ENCODE measurements at regions not wholly inside any gene's neighbourhood (a gene's known extent, or its start where the extent isn't known, plus 50 kb on each side); places are given as distances from the start of the nearest gene placed in this dataset.

GRCh38 chr20:52837378-52837777 is 134.8 kb upstream of the TSHZ2 start:
- Histone ChIP-seq H3K36me3 (ENCODE audit: insufficient read depth, low read length) (no peaks in the 10 kb centered on the region), H3K4me3 (ENCODE audit: low read depth, low read length) (no peak overlapping the region), H3K79me2 (ENCODE audit: control insufficient read depth, insufficient read depth, low read length, unreplicated experiment) (no peaks in the 10 kb centered on the region), H3K27ac (ENCODE audit: low read depth, low read length) (no peak overlapping the region), H2AFZ (ENCODE audit: low read length, unreplicated experiment) (no peak overlapping the region), H3K27me3 (ENCODE audit: insufficient read depth, low read length) (no peaks in the 10 kb centered on the region), H3K4me1 (ENCODE audit: control insufficient read depth, insufficient read depth, low read length, unreplicated experiment) (no peaks in the 10 kb centered on the region)

- H3K4me1 ChIP-seq (ENCODE audit: control insufficient read depth, insufficient read depth, low read length, unreplicated experiment): no peaks in the 10 kb centered on the region
Measured at GRCh38 chr20:52833901-52834300, 138.3 kb upstream of the TSHZ2 start.

GRCh38 chr20:52832151-52832774 is 139.9 kb upstream of the TSHZ2 start:
- Histone ChIP-seq H2AFZ (ENCODE audit: low read length, unreplicated experiment) (no peak overlapping the region), H3K4me1 (ENCODE audit: control insufficient read depth, insufficient read depth, low read length, unreplicated experiment) (peaks cover 4% of the 10 kb centered on the region), H3K36me3 (ENCODE audit: insufficient read depth, low read length) (no peaks in the 10 kb centered on the region), H3K27ac (ENCODE audit: low read depth, low read length) (no peak overlapping the region), H3K27me3 (ENCODE audit: insufficient read depth, low read length) (no peaks in the 10 kb centered on the region), H3K4me3 (ENCODE audit: low read depth, low read length) (no peak overlapping the region), H3K79me2 (ENCODE audit: control insufficient read depth, insufficient read depth, low read length, unreplicated experiment) (no peaks in the 10 kb centered on the region)

More at GRCh38 chr20:52833901-52834300, 138.3 kb upstream of the TSHZ2 start:
- Histone ChIP-seq H2AFZ (ENCODE audit: low read length, unreplicated experiment) (no peak overlapping the region), H3K79me2 (ENCODE audit: control insufficient read depth, insufficient read depth, low read length, unreplicated experiment) (no peaks in the 10 kb centered on the region), H3K4me3 (ENCODE audit: low read depth, low read length) (no peak overlapping the region), H3K27me3 (ENCODE audit: insufficient read depth, low read length) (no peaks in the 10 kb centered on the region), H3K27ac (ENCODE audit: low read depth, low read length) (no peak overlapping the region), H3K36me3 (ENCODE audit: insufficient read depth, low read length) (no peaks in the 10 kb centered on the region)

- peaks cover 4% of the 10 kb centered on the region for H3K4me1 ChIP-seq (ENCODE audit: control insufficient read depth, insufficient read depth, low read length, unreplicated experiment)
- no peaks in the 10 kb centered on the region for H3K36me3 ChIP-seq (ENCODE audit: insufficient read depth, low read length)
- H3K79me2 ChIP-seq (ENCODE audit: control insufficient read depth, insufficient read depth, low read length, unreplicated experiment): no peaks in the 10 kb centered on the region
- H2AFZ ChIP-seq (ENCODE audit: low read length, unreplicated experiment): no peak overlapping the region
- H3K27me3 ChIP-seq (ENCODE audit: insufficient read depth, low read length): no peaks in the 10 kb centered on the region
- H3K4me3 ChIP-seq (ENCODE audit: low read depth, low read length): no peak overlapping the region
- H3K27ac ChIP-seq (ENCODE audit: low read depth, low read length): no peak overlapping the region
Measured at GRCh38 chr20:52830598-52830997, 141.6 kb upstream of the TSHZ2 start.

- Histone ChIP-seq H3K4me3 (ENCODE audit: low read depth, low read length) (no peak overlapping the region), H3K36me3 (ENCODE audit: insufficient read depth, low read length) (no peaks in the 10 kb centered on the region), H3K4me1 (ENCODE audit: control insufficient read depth, insufficient read depth, low read length, unreplicated experiment) (peaks cover 4% of the 10 kb centered on the region), H3K27me3 (ENCODE audit: insufficient read depth, low read length) (no peaks in the 10 kb centered on the region), H2AFZ (ENCODE audit: low read length, unreplicated experiment) (no peak overlapping the region), H3K27ac (ENCODE audit: low read depth, low read length) (no peak overlapping the region), H3K79me2 (ENCODE audit: control insufficient read depth, insufficient read depth, low read length, unreplicated experiment) (no peaks in the 10 kb centered on the region)
Measured at GRCh38 chr20:52829111-52829510, 143.0 kb upstream of the TSHZ2 start.

- no peaks in the 10 kb centered on the region for H3K79me2 ChIP-seq (ENCODE audit: control insufficient read depth, insufficient read depth, low read length, unreplicated experiment)
- no peaks in the 10 kb centered on the region for H3K27me3 ChIP-seq (ENCODE audit: insufficient read depth, low read length)
- no peaks in the 10 kb centered on the region for H3K36me3 ChIP-seq (ENCODE audit: insufficient read depth, low read length)
- peaks cover 4% of the 10 kb centered on the region for H3K4me1 ChIP-seq (ENCODE audit: control insufficient read depth, insufficient read depth, low read length, unreplicated experiment)
- no peak overlapping the region for H2AFZ ChIP-seq (ENCODE audit: low read length, unreplicated experiment)
- H3K4me3 ChIP-seq (ENCODE audit: low read depth, low read length): no peak overlapping the region
- peak overlapping the region; percentile 35 for H3K27ac ChIP-seq (ENCODE audit: low read depth, low read length)
Measured at GRCh38 chr20:52828199-52828598, 144.0 kb upstream of the TSHZ2 start.

- H3K4me1 ChIP-seq (ENCODE audit: control insufficient read depth, insufficient read depth, low read length, unreplicated experiment): peaks cover 4% of the 10 kb centered on the region
- H2AFZ ChIP-seq (ENCODE audit: low read length, unreplicated experiment): no peak overlapping the region
- no peaks in the 10 kb centered on the region for H3K79me2 ChIP-seq (ENCODE audit: control insufficient read depth, insufficient read depth, low read length, unreplicated experiment)
- H3K27me3 ChIP-seq (ENCODE audit: insufficient read depth, low read length): no peaks in the 10 kb centered on the region
- H3K27ac ChIP-seq (ENCODE audit: low read depth, low read length): no peak overlapping the region
- no peak overlapping the region for H3K4me3 ChIP-seq (ENCODE audit: low read depth, low read length)
- no peaks in the 10 kb centered on the region for H3K36me3 ChIP-seq (ENCODE audit: insufficient read depth, low read length)
Measured at GRCh38 chr20:52826722-52827121, 145.4 kb upstream of the TSHZ2 start.

GRCh38 chr20:52826321-52826720 is 145.8 kb upstream of the TSHZ2 start:
- Histone ChIP-seq H2AFZ (ENCODE audit: low read length, unreplicated experiment) (no peak overlapping the region), H3K27ac (ENCODE audit: low read depth, low read length) (no peak overlapping the region), H3K27me3 (ENCODE audit: insufficient read depth, low read length) (no peaks in the 10 kb centered on the region), H3K36me3 (ENCODE audit: insufficient read depth, low read length) (no peaks in the 10 kb centered on the region), H3K79me2 (ENCODE audit: control insufficient read depth, insufficient read depth, low read length, unreplicated experiment) (no peaks in the 10 kb centered on the region), H3K4me3 (ENCODE audit: low read depth, low read length) (no peak overlapping the region), H3K4me1 (ENCODE audit: control insufficient read depth, insufficient read depth, low read length, unreplicated experiment) (peaks cover 4% of the 10 kb centered on the region)

GRCh38 chr20:52824494-52825216 is 147.5 kb upstream of the TSHZ2 start:
- Histone ChIP-seq H3K27me3 (ENCODE audit: insufficient read depth, low read length) (no peaks in the 10 kb centered on the region), H3K4me1 (ENCODE audit: control insufficient read depth, insufficient read depth, low read length, unreplicated experiment) (peaks cover 4% of the 10 kb centered on the region), H2AFZ (ENCODE audit: low read length, unreplicated experiment) (no peak overlapping the region)

GRCh38 chr20:52823303-52823702 is 148.9 kb upstream of the TSHZ2 start:
- no peak overlapping the region for H3K4me3 ChIP-seq (ENCODE audit: low read depth, low read length)
- no peaks in the 10 kb centered on the region for H3K27me3 ChIP-seq (ENCODE audit: insufficient read depth, low read length)
- peaks cover 4% of the 10 kb centered on the region for H3K4me1 ChIP-seq (ENCODE audit: control insufficient read depth, insufficient read depth, low read length, unreplicated experiment)
- H3K79me2 ChIP-seq (ENCODE audit: control insufficient read depth, insufficient read depth, low read length, unreplicated experiment): no peaks in the 10 kb centered on the region
- H2AFZ ChIP-seq (ENCODE audit: low read length, unreplicated experiment): no peak overlapping the region
- H3K27ac ChIP-seq (ENCODE audit: low read depth, low read length): no peak overlapping the region
- H3K36me3 ChIP-seq (ENCODE audit: insufficient read depth, low read length): no peaks in the 10 kb centered on the region

More at GRCh38 chr20:52824494-52825216, 147.5 kb upstream of the TSHZ2 start:
- Histone ChIP-seq H3K27ac (ENCODE audit: low read depth, low read length) (no peak overlapping the region), H3K36me3 (ENCODE audit: insufficient read depth, low read length) (no peaks in the 10 kb centered on the region), H3K79me2 (ENCODE audit: control insufficient read depth, insufficient read depth, low read length, unreplicated experiment) (no peaks in the 10 kb centered on the region), H3K4me3 (ENCODE audit: low read depth, low read length) (no peak overlapping the region)

GRCh38 chr20:52820641-52821292 is 151.4 kb upstream of the TSHZ2 start:
- Histone ChIP-seq H3K4me3 (ENCODE audit: low read depth, low read length) (no peak overlapping the region), H3K27me3 (ENCODE audit: insufficient read depth, low read length) (no peaks in the 10 kb centered on the region), H3K27ac (ENCODE audit: low read depth, low read length) (no peak overlapping the region), H3K79me2 (ENCODE audit: control insufficient read depth, insufficient read depth, low read length, unreplicated experiment) (no peaks in the 10 kb centered on the region), H3K4me1 (ENCODE audit: control insufficient read depth, insufficient read depth, low read length, unreplicated experiment) (no peaks in the 10 kb centered on the region), H3K36me3 (ENCODE audit: insufficient read depth, low read length) (no peaks in the 10 kb centered on the region), H2AFZ (ENCODE audit: low read length, unreplicated experiment) (no peak overlapping the region)

Measured in ACC112 (cell line).